ENCODE measurements at regions not wholly inside any gene's neighbourhood (a gene's known extent, or its start where the extent isn't known, plus 50 kb on each side); places are given as distances from the start of the nearest gene placed in this dataset.

DNA sequence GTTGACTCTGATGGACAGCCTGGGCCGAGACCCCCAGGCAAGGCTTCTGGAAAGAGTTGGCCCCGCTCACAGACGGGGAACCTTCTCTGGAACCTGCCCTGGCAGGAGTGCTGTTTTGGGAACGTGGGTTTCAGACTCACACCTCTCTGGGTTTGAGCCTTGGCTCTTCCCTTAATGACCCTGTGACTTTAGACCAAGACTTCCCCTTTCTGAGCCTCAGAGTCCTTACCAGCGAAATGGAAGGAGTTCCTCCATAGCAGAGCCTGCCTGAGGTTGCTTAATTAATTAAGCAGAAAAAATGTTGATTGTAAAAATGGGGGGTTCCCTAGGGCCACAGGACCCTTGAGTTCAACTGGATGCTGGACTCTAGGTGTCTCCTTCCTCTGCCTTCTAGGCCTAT, 408.2 kb downstream of the SEC14L1 start:
- Histone ChIP-seq H3K4me1 (ENCODE audit: control insufficient read depth, extremely low read depth, insufficient read depth, low read length) (no peaks in the 10 kb centered on the region), H3K9ac (ENCODE audit: insufficient read depth, low read length) (no peak overlapping the region), H3K36me3 (ENCODE audit: control insufficient read depth, insufficient read depth, low read length) (no peaks in the 10 kb centered on the region), H4K20me1 (ENCODE audit: control insufficient read depth, extremely low read depth, insufficient read depth, low read length) (no peaks in the 10 kb centered on the region), H2AFZ (ENCODE audit: low read length) (no peak overlapping the region), H3K79me2 (ENCODE audit: control insufficient read depth, insufficient read depth, low read length) (no peaks in the 10 kb centered on the region), H3K4me3 (replicated peaks in 1 of 4; ENCODE audit: control extremely low read depth in 1 of 4, insufficient read depth in 1 of 4, low read depth in 3 of 4, low read length in 4 of 4) (no peak overlapping the region), H3K9me3 (ENCODE audit: control insufficient read depth, insufficient read depth, low read depth, low read length) (no peaks in the 10 kb centered on the region), H3K27me3 (ENCODE audit: control insufficient read depth, insufficient read depth, low read length) (peaks cover 4% of the 10 kb centered on the region), H3K4me2 (ENCODE audit: extremely low read depth, insufficient read depth, low read length) (no peak overlapping the region), H3K27ac (ENCODE audit: insufficient read depth, low read length) (no peak overlapping the region)
- TF ChIP-seq, protein P1, sequence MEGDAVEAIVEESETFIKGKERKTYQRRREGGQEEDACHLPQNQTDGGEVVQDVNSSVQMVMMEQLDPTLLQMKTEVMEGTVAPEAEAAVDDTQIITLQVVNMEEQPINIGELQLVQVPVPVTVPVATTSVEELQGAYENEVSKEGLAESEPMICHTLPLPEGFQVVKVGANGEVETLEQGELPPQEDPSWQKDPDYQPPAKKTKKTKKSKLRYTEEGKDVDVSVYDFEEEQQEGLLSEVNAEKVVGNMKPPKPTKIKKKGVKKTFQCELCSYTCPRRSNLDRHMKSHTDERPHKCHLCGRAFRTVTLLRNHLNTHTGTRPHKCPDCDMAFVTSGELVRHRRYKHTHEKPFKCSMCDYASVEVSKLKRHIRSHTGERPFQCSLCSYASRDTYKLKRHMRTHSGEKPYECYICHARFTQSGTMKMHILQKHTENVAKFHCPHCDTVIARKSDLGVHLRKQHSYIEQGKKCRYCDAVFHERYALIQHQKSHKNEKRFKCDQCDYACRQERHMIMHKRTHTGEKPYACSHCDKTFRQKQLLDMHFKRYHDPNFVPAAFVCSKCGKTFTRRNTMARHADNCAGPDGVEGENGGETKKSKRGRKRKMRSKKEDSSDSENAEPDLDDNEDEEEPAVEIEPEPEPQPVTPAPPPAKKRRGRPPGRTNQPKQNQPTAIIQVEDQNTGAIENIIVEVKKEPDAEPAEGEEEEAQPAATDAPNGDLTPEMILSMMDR (conservative IDR thresholded peaks at IDR 0.05 in 1 of 2, IDR thresholded peaks at IDR 0.05 in 1 of 2; ENCODE audit: low read depth in 1 of 2, low read length in 2 of 2): no peak
- DNase-seq (ENCODE audit: low read depth in 2 of 2): no peak

- H3K27me3 ChIP-seq (ENCODE audit: control insufficient read depth, insufficient read depth, low read length): peaks cover 4% of the 10 kb centered on the region
- H2AFZ ChIP-seq (ENCODE audit: low read length): no peak overlapping the region
- TF ChIP-seq, protein P1 (conservative IDR thresholded peaks at IDR 0.05 in 1 of 2, IDR thresholded peaks at IDR 0.05 in 1 of 2; ENCODE audit: low read depth in 1 of 2, low read length in 2 of 2): no peak
- TF ChIP-seq EZH2 (IDR thresholded peaks at IDR 0.05; ENCODE audit: low read length, missing control alignments): no peak
- H3K36me3 ChIP-seq (ENCODE audit: control insufficient read depth, insufficient read depth, low read length): no peaks in the 10 kb centered on the region
- H3K4me1 ChIP-seq (ENCODE audit: control insufficient read depth, extremely low read depth, insufficient read depth, low read length): no peaks in the 10 kb centered on the region
- H3K4me2 ChIP-seq (ENCODE audit: extremely low read depth, insufficient read depth, low read length): no peak overlapping the region
- H4K20me1 ChIP-seq (ENCODE audit: control insufficient read depth, extremely low read depth, insufficient read depth, low read length): no peaks in the 10 kb centered on the region
- H3K27ac ChIP-seq (ENCODE audit: insufficient read depth, low read length): no peak overlapping the region
- DNase-seq (ENCODE audit: low read depth in 2 of 2): no peak
- no peaks in the 10 kb centered on the region for H3K79me2 ChIP-seq (ENCODE audit: control insufficient read depth, insufficient read depth, low read length)
- no peak overlapping the region for H3K4me3 ChIP-seq (replicated peaks in 1 of 4; ENCODE audit: control extremely low read depth in 1 of 4, insufficient read depth in 1 of 4, low read depth in 3 of 4, low read length in 4 of 4)
- H3K9me3 ChIP-seq (ENCODE audit: control insufficient read depth, insufficient read depth, low read depth, low read length): no peaks in the 10 kb centered on the region
- H3K9ac ChIP-seq (ENCODE audit: insufficient read depth, low read length): no peak overlapping the region
Measured at GRCh38 chr17:77549726-77550366, 408.7 kb upstream of the TNRC6C start.

DNA sequence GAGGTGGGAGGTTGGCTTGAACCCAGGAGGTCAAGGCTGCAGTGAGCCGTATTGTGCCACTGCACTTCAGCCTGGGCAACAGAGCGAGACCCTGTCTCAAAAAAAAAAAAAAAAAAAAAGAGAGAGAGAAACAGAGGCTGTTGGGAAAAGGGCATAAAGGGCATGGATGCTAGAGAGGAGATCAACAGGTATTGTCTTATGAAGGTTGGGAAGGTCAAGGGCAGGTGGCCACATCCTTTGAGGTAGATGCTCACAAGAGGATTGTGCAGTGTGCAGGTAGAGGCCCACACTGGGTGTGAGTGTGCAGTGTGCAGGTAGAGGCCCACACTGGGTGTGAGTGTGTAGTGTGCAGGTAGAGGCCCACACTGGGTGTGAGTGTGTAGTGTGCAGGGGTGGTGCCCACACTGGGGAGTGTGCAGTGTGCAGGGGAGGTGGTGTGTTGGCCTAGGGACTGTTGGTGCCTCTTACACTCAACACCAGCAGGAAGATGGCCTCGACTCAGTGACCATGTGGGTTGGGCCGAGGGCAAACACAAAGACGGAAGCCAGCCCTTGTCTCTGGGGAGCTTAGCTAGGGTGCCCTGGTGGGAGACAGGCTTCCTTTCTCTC, 404.9 kb upstream of the TNRC6C start:
- TF ChIP-seq, protein P1 (conservative IDR thresholded peaks at IDR 0.05 in 1 of 2, IDR thresholded peaks at IDR 0.05 in 1 of 2; ENCODE audit: low read depth in 1 of 2, low read length in 2 of 2): no peak
- TF ChIP-seq EZH2 (IDR thresholded peaks at IDR 0.05; ENCODE audit: low read length, missing control alignments): no peak
- H3K4me2 ChIP-seq (ENCODE audit: extremely low read depth, insufficient read depth, low read length): no peak overlapping the region
- no peak for DNase-seq (ENCODE audit: low read depth in 2 of 2)
- H3K36me3 ChIP-seq (ENCODE audit: control insufficient read depth, insufficient read depth, low read length): no peaks in the 10 kb centered on the region
- H4K20me1 ChIP-seq (ENCODE audit: control insufficient read depth, extremely low read depth, insufficient read depth, low read length): no peaks in the 10 kb centered on the region
- no peaks in the 10 kb centered on the region for H3K79me2 ChIP-seq (ENCODE audit: control insufficient read depth, insufficient read depth, low read length)
- H3K9ac ChIP-seq (ENCODE audit: insufficient read depth, low read length): no peak overlapping the region
- no peaks in the 10 kb centered on the region for H3K9me3 ChIP-seq (ENCODE audit: control insufficient read depth, insufficient read depth, low read depth, low read length)
- no peaks in the 10 kb centered on the region for H3K4me1 ChIP-seq (ENCODE audit: control insufficient read depth, extremely low read depth, insufficient read depth, low read length)
- H3K27me3 ChIP-seq (ENCODE audit: control insufficient read depth, insufficient read depth, low read length): peaks cover 2% of the 10 kb centered on the region
- H3K27ac ChIP-seq (ENCODE audit: insufficient read depth, low read length): no peak overlapping the region
- no peak overlapping the region for H2AFZ ChIP-seq (ENCODE audit: low read length)
- H3K4me3 ChIP-seq (replicated peaks in 1 of 4; ENCODE audit: control extremely low read depth in 1 of 4, insufficient read depth in 1 of 4, low read depth in 3 of 4, low read length in 4 of 4): no peak overlapping the region
